ENCODE measurements at regions not wholly inside any gene's neighbourhood (a gene's known extent, or its start where the extent isn't known, plus 50 kb on each side); places are given as distances from the start of the nearest gene placed in this dataset.

- no peak for TF ChIP-seq CTCF (conservative IDR thresholded peaks at IDR 0.05; ENCODE audit: low read length)
- TF ChIP-seq EZH2phosphoT487 (IDR thresholded peaks at IDR 0.05; ENCODE audit: borderline replicate concordance): no peak
Measured at GRCh38 chr10:123266971-123267370, 112.8 kb downstream of the BUB3 start.
